Esophagus muscularis mucosa (tissue), 4 donors: ENCODE measurements at regions not wholly inside any gene's neighbourhood (a gene's known extent, or its start where the extent isn't known, plus 50 kb on each side); places are given as distances from the start of the nearest gene placed in this dataset.

ENCODE experiments used
- DNase-seq: peaks from one replicate; pipeline ENCODE4 v3.0.0-alpha.2; 2017; ENCODE audit errors: extremely low spot score
- H3K27ac ChIP-seq, 4 donors: fragments of 200-600 bp; sonication (generic); replicated peaks in 1 of 4; 1 replicate in 3 of 4; 2 replicates in 1 of 4; pipeline ENCODE4 v1.5.1; 2016 to 2019; ENCODE audit warnings: mild to moderate bottlenecking in 1 of 4
- H3K27me3 ChIP-seq, 4 donors: fragments of 200-600 bp; sonication (generic); one replicate each; pipeline versions ENCODE4 v1.5.1 to v1.6.0; 2016 to 2019
- H3K36me3 ChIP-seq, 4 donors: fragments of 200-600 bp; sonication (generic); one replicate each; pipeline ENCODE4 v1.5.1; 2016 to 2019
- H3K4me1 ChIP-seq, 4 donors: fragments of 200-600 bp; sonication (generic); one replicate each; pipeline ENCODE4 v1.5.1; 2016 to 2019
- H3K4me3 ChIP-seq, 4 donors: fragments of 200-600 bp; sonication (generic); 1 replicate in 2 of 4; 2 replicates in 2 of 4; pipeline ENCODE4 v1.5.1; 2016 to 2019; ENCODE audit warnings: mild to moderate bottlenecking in 4 of 4, moderate library complexity in 1 of 4
- H3K9me3 ChIP-seq, 4 donors: fragments of 200-600 bp; sonication (generic); 1 replicate in 3 of 4; 2 replicates in 1 of 4; pipeline ENCODE4 v1.5.1; 2016 to 2019
- CTCF ChIP-seq, 3 experiments: fragments of 200-600 bp in 2 of 3; fragments of 450-650 bp in 1 of 3; sonication (generic) in 2 of 3; IDR thresholded peaks; one replicate each; pipeline ENCODE4 v1.5.1; 2017 to 2019; ENCODE audit warnings: antibody characterized with exemption in 3 of 3, mild to moderate bottlenecking in 2 of 3, moderate library complexity in 1 of 3
- EP300 ChIP-seq: sonication (generic); formaldehyde crosslinking; IDR thresholded peaks from one replicate; pipeline ENCODE4 v1.6.1; 2017; ENCODE audit warnings: antibody characterized with exemption
- POLR2A ChIP-seq: fragments of 450-650 bp; IDR thresholded peaks from one replicate; pipeline ENCODE4 v1.6.1; 2017; ENCODE audit warnings: antibody characterized with exemption, moderate library complexity, mild to moderate bottlenecking, low read depth
- POLR2AphosphoS5 ChIP-seq, 2 donors: sonication (generic); formaldehyde crosslinking; IDR thresholded peaks; one replicate each; pipeline ENCODE4 v1.6.1; 2017; ENCODE audit warnings: antibody characterized with exemption in 2 of 2
- WGBS: methylation state at CpG from one replicate; pipeline ENCODE4 v1.1.5; 2018; 5-methylcytosine and 5-hydroxymethylcytosine counted together
- intact Hi-C: fragments of 100-400 bp; cut with DNase I; formaldehyde crosslinking; loops from one replicate; pipeline ENCODE4 v1.15.1; 2023

DNA sequence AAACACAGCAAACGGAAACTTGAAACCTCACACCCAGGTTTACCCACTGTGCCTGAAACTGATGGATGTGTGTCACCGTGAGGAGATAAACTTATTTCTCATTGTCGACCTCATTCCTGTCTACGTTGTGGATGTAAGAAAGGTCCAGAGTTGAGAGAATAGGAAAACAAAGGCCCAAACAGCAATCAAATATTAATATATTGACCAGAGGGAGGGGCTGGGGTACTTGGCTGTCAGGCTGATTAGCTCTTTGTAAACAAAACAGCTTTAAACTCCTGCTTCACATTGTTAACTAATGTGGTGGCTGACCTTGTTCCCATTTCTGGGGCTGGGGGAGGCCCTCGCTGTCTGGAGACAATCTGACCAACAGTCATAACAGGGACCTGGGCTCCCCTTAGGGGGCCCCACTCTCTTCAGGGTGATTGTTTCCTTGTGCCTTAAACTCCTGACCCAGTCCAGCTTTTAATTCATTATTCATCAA is 937.6 kb downstream of the MCTP2 start:
- no peaks in the 10 kb centered on the region for H3K9me3 ChIP-seq
- no peak for TF ChIP-seq EP300
- TF ChIP-seq CTCF (IDR thresholded peaks at IDR 0.05), result no peak
- no peak for TF ChIP-seq POLR2A
- no peak for TF ChIP-seq POLR2AphosphoS5 (IDR thresholded peaks at IDR 0.05)
- intact Hi-C loops, result no loop called here
- H3K4me1 ChIP-seq, result no peaks in the 10 kb centered on the region
- H3K27ac ChIP-seq, result no peak overlapping the region
- H3K4me3 ChIP-seq, result no peak overlapping the region
- 57% methylated on average over 5 of the region's 5 CpGs for WGBS
- H3K36me3 ChIP-seq, result no peaks in the 10 kb centered on the region
- H3K27me3 ChIP-seq, result no peaks in the 10 kb centered on the region
- DNase-seq, result no peak

- TF ChIP-seq POLR2A (no peak), POLR2AphosphoS5 (IDR thresholded peaks at IDR 0.05) (no peak), EP300 (no peak), CTCF (IDR thresholded peaks at IDR 0.05) (no peak)
- no peaks in the 10 kb centered on the region for H3K27me3 ChIP-seq
- no peak overlapping the region for H3K27ac ChIP-seq
- DNase-seq, result no peak
- WGBS, result 85% methylated on average over 31 of the region's 31 CpGs
- H3K4me3 ChIP-seq, result peak overlapping the region in 1 of 4 donors; percentile 27
- no peaks in the 10 kb centered on the region for H3K36me3 ChIP-seq
- intact Hi-C loops, result no loop called here
- H3K9me3 ChIP-seq, result no peaks in the 10 kb centered on the region
- H3K4me1 ChIP-seq, result no peaks in the 10 kb centered on the region
Measured at GRCh38 chr15:95169541-95170459, 938.4 kb downstream of the MCTP2 start.

DNA sequence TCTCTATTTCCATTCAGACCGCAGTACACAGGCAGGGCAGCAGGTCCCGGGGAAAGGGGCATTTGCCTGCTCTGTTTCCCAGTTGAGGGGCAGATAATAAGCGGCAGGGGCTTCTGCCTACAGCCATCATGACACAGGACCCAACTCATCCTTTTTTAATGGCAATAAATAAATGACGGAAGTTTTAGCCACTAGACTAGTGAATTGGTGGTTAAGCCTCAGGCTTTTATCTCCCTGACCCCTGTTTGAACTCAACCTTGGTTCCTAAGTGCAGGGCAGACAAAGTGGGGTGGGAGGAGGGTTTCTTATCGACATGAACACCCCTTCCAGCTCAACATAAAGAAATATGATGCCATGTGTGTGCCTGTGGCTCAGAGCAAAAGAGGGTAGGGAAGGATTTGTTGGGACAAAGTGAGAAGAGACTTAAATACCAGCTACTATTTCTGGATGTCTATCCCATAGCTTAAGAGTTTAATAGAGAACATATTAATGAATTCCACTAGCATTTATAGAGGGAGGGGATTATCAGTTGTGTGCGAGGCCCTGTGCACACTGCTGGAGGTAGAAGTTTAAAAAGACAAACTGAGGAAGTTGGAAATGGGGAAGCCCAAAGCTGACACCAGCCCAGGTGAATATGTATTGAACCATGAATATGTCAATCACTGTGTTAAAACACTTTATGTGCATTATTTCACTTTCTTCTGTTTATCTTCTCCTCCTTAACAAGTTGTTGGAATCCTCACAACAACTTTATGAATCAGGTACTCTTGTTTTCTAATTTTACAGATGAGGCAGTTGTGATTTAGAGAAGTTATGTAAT is 939.4 kb downstream of the MCTP2 start:
- no peaks in the 10 kb centered on the region for H3K9me3 ChIP-seq
- no peaks in the 10 kb centered on the region for H3K36me3 ChIP-seq
- TF ChIP-seq EP300 (no peak), POLR2A (no peak), POLR2AphosphoS5 (IDR thresholded peaks at IDR 0.05) (no peak), CTCF (IDR thresholded peaks at IDR 0.05) (no peak)
- no peak overlapping the region for H3K4me3 ChIP-seq
- DNase-seq, result no peak
- WGBS, result 65% methylated on average over 6 of the region's 6 CpGs
- H3K27ac ChIP-seq, result no peak overlapping the region
- H3K27me3 ChIP-seq, result no peaks in the 10 kb centered on the region
- H3K4me1 ChIP-seq, result no peaks in the 10 kb centered on the region
- intact Hi-C loops, result no loop called here

DNA sequence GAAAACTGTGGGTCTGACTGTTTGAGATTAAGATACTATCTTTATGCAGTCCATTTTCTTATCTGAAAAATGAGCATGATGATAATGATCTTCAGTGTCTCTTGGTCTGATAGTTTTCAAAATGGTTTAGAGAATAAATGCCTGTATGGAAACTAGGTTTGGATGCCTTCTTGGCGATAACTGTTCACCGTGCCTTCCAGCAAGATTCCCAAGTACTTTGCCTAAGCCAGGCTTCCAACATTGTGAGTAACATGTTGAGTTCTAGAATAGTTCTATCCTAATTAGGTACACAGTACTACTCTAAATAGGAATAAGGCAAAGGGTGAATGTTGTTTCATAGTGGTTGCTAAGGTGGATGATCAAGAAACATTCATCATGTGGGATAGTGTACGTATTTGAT is 940.2 kb downstream of the MCTP2 start:
- no peak overlapping the region for H3K4me3 ChIP-seq
- H3K4me1 ChIP-seq, result no peaks in the 10 kb centered on the region
- WGBS, result 91% methylated on average over 3 of the region's 3 CpGs
- no peaks in the 10 kb centered on the region for H3K9me3 ChIP-seq
- no peak for TF ChIP-seq POLR2AphosphoS5 (IDR thresholded peaks at IDR 0.05)
- TF ChIP-seq CTCF (IDR thresholded peaks at IDR 0.05), result no peak
- no peak for TF ChIP-seq EP300
- TF ChIP-seq POLR2A, result no peak
- no peaks in the 10 kb centered on the region for H3K27me3 ChIP-seq
- no peak overlapping the region for H3K27ac ChIP-seq
- no peaks in the 10 kb centered on the region for H3K36me3 ChIP-seq
- DNase-seq, result no peak
- intact Hi-C loops, result no loop called here
